OCI-LY7 (cell line): ENCODE measurements at regions not wholly inside any gene's neighbourhood (a gene's known extent, or its start where the extent isn't known, plus 50 kb on each side); places are given as distances from the start of the nearest gene placed in this dataset.

Experiments used
- BruUV-seq: library from RNA; stranded (reverse); fragments of 400-500 nt; replicated peaks from 2 replicates; lab custom pipeline; 2021; lab: Mats Ljungman, UMichigan
- CTCF ChIA-PET: fragments of 300-600 bp; sonication (Branson Sonifier 250); formaldehyde crosslinking; loops from one replicate; lab custom pipeline; 2022; ENCODE audit warnings: antibody characterized with exemption; ENCODE audit not compliant: unreplicated experiment; lab: Charles Lee
- POLR2A ChIA-PET: fragments of 300-600 bp; sonication (Branson Sonifier 250); formaldehyde crosslinking; loops from one replicate; lab custom pipeline; 2022; ENCODE audit warnings: antibody characterized with exemption; lab: Charles Lee
- DNase-seq: peaks from one replicate; pipeline ENCODE4 v3.0.0-alpha.2; 2015; ENCODE audit warnings: low spot score
- H2AFZ ChIP-seq: fragments of 200-600 bp; sonication (generic), shearing (Covaris generic); 2 replicates; pipeline ENCODE4 v1.6.1; 2014; ENCODE audit warnings: mild to moderate bottlenecking, antibody characterized with exemption, low read length, moderate library complexity
- H3K27ac ChIP-seq: fragments of 200-600 bp; sonication (generic); 2 replicates; pipeline ENCODE4 v1.5.1; 2014; ENCODE audit warnings: mixed run types, low read depth, mild to moderate bottlenecking, moderate library complexity, low read length, inconsistent platforms; ENCODE audit not compliant: poor library complexity, severe bottlenecking
- H3K36me3 ChIP-seq: fragments of 200-600 bp; sonication (generic); 2 replicates; pipeline ENCODE4 v1.6.1; 2014; ENCODE audit warnings: mild to moderate bottlenecking, antibody characterized with exemption, low read length, moderate library complexity, mixed read lengths; ENCODE audit not compliant: insufficient read depth
- H3K4me1 ChIP-seq: fragments of 200-600 bp; sonication (generic); 2 replicates; pipeline ENCODE4 v1.5.1; 2014; ENCODE audit warnings: mild to moderate bottlenecking, low read length; ENCODE audit not compliant: insufficient read depth, poor library complexity, severe bottlenecking
- H3K4me2 ChIP-seq: fragments of 200-600 bp; sonication (generic); 2 replicates; pipeline ENCODE4 v1.6.1; 2014; ENCODE audit warnings: mild to moderate bottlenecking, low read length
- H3K4me3 ChIP-seq: fragments of 200-600 bp; sonication (generic); 2 replicates; pipeline ENCODE4 v1.5.1; 2014; ENCODE audit warnings: mild to moderate bottlenecking, low read depth, low read length; ENCODE audit not compliant: poor library complexity, severe bottlenecking
- H3K79me2 ChIP-seq: fragments of 200-600 bp; sonication (generic); 2 replicates; pipeline ENCODE4 v1.6.1; 2016; ENCODE audit warnings: low read depth, mild to moderate bottlenecking, low read length, moderate library complexity, mixed read lengths; ENCODE audit not compliant: insufficient read depth
- H3K9me2 ChIP-seq: fragments of 200-600 bp; sonication (generic); 2 replicates; pipeline ENCODE4 v1.6.1; 2016; ENCODE audit warnings: mild to moderate bottlenecking, low read length, mixed read lengths; ENCODE audit not compliant: insufficient read depth
- H3K9me3 ChIP-seq: fragments of 200-600 bp; sonication (generic); 2 replicates; pipeline ENCODE4 v1.6.1; 2014; ENCODE audit warnings: mild to moderate bottlenecking, mixed run types, low read length, mixed read lengths
- H4K20me1 ChIP-seq: fragments of 200-600 bp; sonication (generic); 2 replicates; pipeline ENCODE4 v1.6.1; 2014; ENCODE audit warnings: mild to moderate bottlenecking, antibody characterized with exemption, low read length, moderate library complexity, mixed read lengths; ENCODE audit not compliant: insufficient read depth
- EZH2phosphoT487 ChIP-seq: fragments of 200-600 bp; sonication (generic); IDR thresholded peaks from 2 replicates; pipeline ENCODE4 v1.6.1; 2018; ENCODE audit warnings: low read depth, borderline replicate concordance, mild to moderate bottlenecking, mixed run types, antibody characterized with exemption, low read length, moderate library complexity, mixed read lengths
- intact Hi-C: fragments of 100-400 bp; cut with micrococcal nuclease; formaldehyde crosslinking; loops from one replicate; pipeline ENCODE4 v1.10.0; 2022; ENCODE audit not compliant: unreplicated experiment
- TF ChIP-seq, protein P1 (sequence below): fragments of 200-600 bp; sonication (generic); conservative IDR thresholded peaks from 2 replicates; pipeline ENCODE4 v1.5.1; 2014; ENCODE audit warnings: mild to moderate bottlenecking, antibody characterized with exemption, low read length, moderate library complexity, mixed read lengths

DNA sequence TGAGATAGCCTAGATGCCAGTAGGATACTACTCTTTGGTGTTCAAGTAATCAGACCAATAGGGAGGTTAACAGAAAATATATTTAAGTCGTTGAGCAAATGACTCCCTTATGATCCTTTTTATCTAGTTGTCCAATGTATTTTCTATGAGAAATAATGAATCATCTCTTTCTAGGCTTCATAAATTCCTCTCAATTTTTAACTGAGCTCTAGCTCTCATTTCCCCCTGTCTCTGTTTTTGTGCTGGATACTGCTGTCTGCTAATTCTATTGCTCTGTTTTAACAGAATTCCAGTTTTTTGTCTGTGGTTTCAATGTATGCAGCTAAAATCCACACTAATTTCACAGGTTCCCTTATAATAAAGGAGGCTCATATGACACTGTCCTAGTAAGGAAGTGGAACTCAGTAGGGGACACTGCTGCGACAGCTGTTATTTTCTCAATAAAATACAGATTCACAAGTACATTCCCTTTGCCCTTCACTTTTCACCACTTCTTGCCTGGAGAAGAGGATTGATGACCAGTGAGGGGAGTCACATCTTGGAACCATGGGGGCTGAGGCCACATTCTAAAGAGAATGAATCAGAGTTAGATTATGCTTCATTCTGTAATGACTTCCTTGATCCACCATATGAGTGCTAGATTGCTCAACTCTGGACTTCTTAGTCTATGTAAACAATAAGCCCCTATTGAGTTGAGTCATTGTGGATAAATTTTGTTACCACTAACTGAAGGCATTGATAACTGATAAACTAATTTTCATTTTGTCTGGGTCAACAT is 558.7 kb upstream of the KCNMB2 start:
- no peak overlapping the region for H2AFZ ChIP-seq

DNA sequence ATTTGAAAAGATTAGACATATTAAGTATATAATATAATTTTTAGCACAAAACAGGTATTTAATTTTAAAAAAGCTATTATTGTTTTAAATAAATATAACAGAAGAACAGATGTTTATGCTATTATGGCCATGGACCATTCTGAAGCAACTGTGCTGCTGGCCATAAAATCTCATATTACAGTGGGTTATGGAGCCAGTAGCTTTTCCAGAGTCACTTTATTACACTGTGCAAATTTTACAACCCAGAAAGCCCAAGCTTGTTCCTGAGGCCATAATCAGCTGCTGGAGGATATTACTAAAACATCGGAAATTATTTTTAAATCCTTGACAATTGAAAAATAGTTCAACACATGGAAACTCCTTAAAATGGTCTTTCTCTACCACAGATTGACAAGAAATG is 557.3 kb upstream of the KCNMB2 start:
- TF ChIP-seq, protein P1, sequence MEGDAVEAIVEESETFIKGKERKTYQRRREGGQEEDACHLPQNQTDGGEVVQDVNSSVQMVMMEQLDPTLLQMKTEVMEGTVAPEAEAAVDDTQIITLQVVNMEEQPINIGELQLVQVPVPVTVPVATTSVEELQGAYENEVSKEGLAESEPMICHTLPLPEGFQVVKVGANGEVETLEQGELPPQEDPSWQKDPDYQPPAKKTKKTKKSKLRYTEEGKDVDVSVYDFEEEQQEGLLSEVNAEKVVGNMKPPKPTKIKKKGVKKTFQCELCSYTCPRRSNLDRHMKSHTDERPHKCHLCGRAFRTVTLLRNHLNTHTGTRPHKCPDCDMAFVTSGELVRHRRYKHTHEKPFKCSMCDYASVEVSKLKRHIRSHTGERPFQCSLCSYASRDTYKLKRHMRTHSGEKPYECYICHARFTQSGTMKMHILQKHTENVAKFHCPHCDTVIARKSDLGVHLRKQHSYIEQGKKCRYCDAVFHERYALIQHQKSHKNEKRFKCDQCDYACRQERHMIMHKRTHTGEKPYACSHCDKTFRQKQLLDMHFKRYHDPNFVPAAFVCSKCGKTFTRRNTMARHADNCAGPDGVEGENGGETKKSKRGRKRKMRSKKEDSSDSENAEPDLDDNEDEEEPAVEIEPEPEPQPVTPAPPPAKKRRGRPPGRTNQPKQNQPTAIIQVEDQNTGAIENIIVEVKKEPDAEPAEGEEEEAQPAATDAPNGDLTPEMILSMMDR, result no peak
- TF ChIP-seq EZH2phosphoT487, result no peak
- ChIA-PET CTCF (no interaction called here), POLR2A (no interaction called here)
- Histone ChIP-seq H3K4me2 (no peak overlapping the region), H3K9me2 (no peaks in the 10 kb centered on the region), H3K79me2 (no peaks in the 10 kb centered on the region), H3K4me1 (no peaks in the 10 kb centered on the region), H3K9me3 (no peaks in the 10 kb centered on the region), H2AFZ (no peak overlapping the region), H3K36me3 (no peaks in the 10 kb centered on the region), H3K27ac (no peak overlapping the region), H3K4me3 (no peak overlapping the region), H4K20me1 (no peaks in the 10 kb centered on the region)
- no TSS peak for BruUV-seq
- intact Hi-C loops, result no loop called here
- DNase-seq, result no peak

More for the DNA sequence above, 558.7 kb upstream of the KCNMB2 start:
- H4K20me1 ChIP-seq, result no peaks in the 10 kb centered on the region
- H3K36me3 ChIP-seq, result no peaks in the 10 kb centered on the region
- no TSS peak for BruUV-seq
- no peaks in the 10 kb centered on the region for H3K9me3 ChIP-seq
- intact Hi-C loops, result no loop called here
- no peak overlapping the region for H3K4me2 ChIP-seq
- no peaks in the 10 kb centered on the region for H3K4me1 ChIP-seq
- H3K27ac ChIP-seq, result no peak overlapping the region
- H3K79me2 ChIP-seq, result no peaks in the 10 kb centered on the region
- DNase-seq, result no peak
- ChIA-PET POLR2A (interaction anchor here (0.6 kb wide), 1 partner anchor 665 kb away, joined by 4 read pairs; no protein-coding TSS in a partner anchor), CTCF (no interaction called here)
- H3K4me3 ChIP-seq, result no peak overlapping the region
- no peaks in the 10 kb centered on the region for H3K9me2 ChIP-seq
- TF ChIP-seq, protein P1, result no peak
- no peak for TF ChIP-seq EZH2phosphoT487

DNA sequence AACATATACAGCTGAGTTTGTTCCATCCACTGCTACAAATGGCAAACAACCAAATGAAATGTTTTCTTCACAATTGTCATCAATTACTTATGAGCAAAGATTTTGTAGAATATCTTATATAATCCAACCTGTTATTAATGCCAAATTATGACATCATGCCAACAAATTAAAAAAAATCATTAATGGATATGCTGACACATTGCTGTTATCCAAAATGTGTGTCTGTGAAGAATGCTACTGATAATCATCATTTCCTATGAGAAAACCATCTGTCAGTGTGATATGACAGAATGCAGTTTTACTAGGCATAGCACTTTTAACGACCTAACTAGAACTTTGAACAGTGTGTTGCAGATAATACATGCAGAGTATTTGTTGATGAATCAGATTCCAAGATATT is 556.5 kb upstream of the KCNMB2 start:
- TF ChIP-seq, protein P1, result no peak
- no peak for TF ChIP-seq EZH2phosphoT487
- no TSS peak for BruUV-seq
- Histone ChIP-seq H3K4me1 (no peaks in the 10 kb centered on the region), H3K9me2 (no peaks in the 10 kb centered on the region), H3K9me3 (no peaks in the 10 kb centered on the region), H4K20me1 (no peaks in the 10 kb centered on the region), H2AFZ (no peak overlapping the region), H3K79me2 (no peaks in the 10 kb centered on the region), H3K4me2 (no peak overlapping the region), H3K36me3 (no peaks in the 10 kb centered on the region), H3K4me3 (no peak overlapping the region), H3K27ac (no peak overlapping the region)
- ChIA-PET POLR2A (no interaction called here), CTCF (no interaction called here)
- no peak for DNase-seq
- intact Hi-C loops, result no loop called here
